Thoracic aorta (tissue), 2 donors: ENCODE measurements at regions not wholly inside any gene's neighbourhood (a gene's known extent, or its start where the extent isn't known, plus 50 kb on each side); places are given as distances from the start of the nearest gene placed in this dataset.

Source experiments
- ATAC-seq: fragments of 150-250 bp; one replicate; pipeline ENCODE4 v1.8.0; 2017; ENCODE audit warnings: low read depth; ENCODE audit not compliant: insufficient number of reproducible peaks, low FRiP score
- DNase-seq: peaks from one replicate; pipeline ENCODE4 v3.0.0-alpha.2; 2020; ENCODE audit warnings: low spot score
- H3K27ac ChIP-seq, 2 donors: fragments of 200-600 bp; sonication (generic); 1 replicate in 1 of 2; 2 replicates in 1 of 2; pipeline ENCODE4 v1.5.1; 2016; ENCODE audit warnings: mild to moderate bottlenecking in 2 of 2, moderate library complexity in 2 of 2
- H3K27me3 ChIP-seq: fragments of 200-600 bp; sonication (generic); replicated peaks from 2 replicates; pipeline ENCODE4 v1.6.0; 2016; ENCODE audit warnings: mild to moderate bottlenecking; ENCODE audit not compliant: insufficient read depth
- H3K36me3 ChIP-seq: fragments of 200-600 bp; sonication (generic); one replicate; pipeline ENCODE4 v1.5.1; 2016
- H3K4me1 ChIP-seq, 2 donors: fragments of 200-600 bp; sonication (generic); 1 replicate in 1 of 2; 2 replicates in 1 of 2; pipeline versions ENCODE4 v1.5.1 to v1.6.0; 2016; ENCODE audit warnings: low read depth in 2 of 2, mild to moderate bottlenecking in 1 of 2; ENCODE audit not compliant: control insufficient read depth in 1 of 2
- H3K4me3 ChIP-seq: fragments of 200-600 bp; sonication (generic); 2 replicates; pipeline ENCODE4 v1.5.1; 2016; ENCODE audit warnings: mild to moderate bottlenecking
- H3K9me3 ChIP-seq: fragments of 200-600 bp; sonication (generic); 2 replicates; pipeline ENCODE4 v1.5.1; 2016
- CTCF ChIP-seq: fragments of 200-600 bp; sonication (generic); IDR thresholded peaks from one replicate; pipeline ENCODE4 v1.5.1; 2019; ENCODE audit warnings: antibody characterized with exemption

GRCh38 chr3:148004331-148004730, 595.2 kb downstream of the ZIC1 start:
- DNase-seq (no peak), ATAC-seq (no peak)
- Histone ChIP-seq H3K4me3 (no peak overlapping the region), H3K27me3 (no peaks in the 10 kb centered on the region), H3K9me3 (no peaks in the 10 kb centered on the region), H3K36me3 (no peaks in the 10 kb centered on the region), H3K27ac (no peak overlapping the region), H3K4me1 (peaks cover 0 to under 1% of the 10 kb centered on the region in 2 donors)
- no peak for TF ChIP-seq CTCF

- H3K27me3 ChIP-seq = no peaks in the 10 kb centered on the region
- no peak overlapping the region for H3K27ac ChIP-seq
- H3K36me3 ChIP-seq = no peaks in the 10 kb centered on the region
- no peak overlapping the region for H3K4me3 ChIP-seq
- ATAC-seq (no peak), DNase-seq (no peak)
- TF ChIP-seq CTCF = no peak
- peaks cover 0 to 4% of the 10 kb centered on the region in 2 donors for H3K4me1 ChIP-seq
- H3K9me3 ChIP-seq = no peaks in the 10 kb centered on the region
Observed at GRCh38 chr3:148005456-148005855, 596.3 kb downstream of the ZIC1 start.

- TF ChIP-seq CTCF = no peak
- no peak overlapping the region for H3K27ac ChIP-seq
- no peaks in the 10 kb centered on the region for H3K36me3 ChIP-seq
- H3K4me1 ChIP-seq = peaks cover 0 to 4% of the 10 kb centered on the region in 2 donors
- no peak for DNase-seq
- no peaks in the 10 kb centered on the region for H3K27me3 ChIP-seq
- H3K4me3 ChIP-seq = no peak overlapping the region
- no peak for ATAC-seq
- H3K9me3 ChIP-seq = no peaks in the 10 kb centered on the region
Observed at GRCh38 chr3:148006508-148006907, 597.3 kb downstream of the ZIC1 start.

GRCh38 chr3:148008591-148008990, 599.4 kb downstream of the ZIC1 start:
- H3K27ac ChIP-seq = no peak overlapping the region
- no peak for TF ChIP-seq CTCF
- no peaks in the 10 kb centered on the region for H3K9me3 ChIP-seq

GRCh38 chr3:148020861-148021260, 611.7 kb downstream of the ZIC1 start:
- Histone ChIP-seq H3K27me3 (no peaks in the 10 kb centered on the region), H3K4me3 (no peak overlapping the region), H3K4me1 (no peaks in the 10 kb centered on the region), H3K36me3 (no peaks in the 10 kb centered on the region), H3K27ac (no peak overlapping the region), H3K9me3 (no peaks in the 10 kb centered on the region)
- no peak for TF ChIP-seq CTCF
- ATAC-seq (no peak), DNase-seq (no peak)

More at GRCh38 chr3:148008591-148008990, 599.4 kb downstream of the ZIC1 start:
- Histone ChIP-seq H3K27me3 (no peaks in the 10 kb centered on the region), H3K4me3 (no peak overlapping the region), H3K36me3 (no peaks in the 10 kb centered on the region), H3K4me1 (peaks cover 0 to 4% of the 10 kb centered on the region in 2 donors)
- DNase-seq = no peak
- no peak for ATAC-seq
